OCI-LY1 (cell line): ENCODE measurements at regions not wholly inside any gene's neighbourhood (a gene's known extent, or its start where the extent isn't known, plus 50 kb on each side); places are given as distances from the start of the nearest gene placed in this dataset.

Experiments
- EZH2 ChIP-seq: fragments of 200-600 bp; sonication (generic), shearing (Covaris generic); IDR thresholded peaks from 2 replicates; pipeline ENCODE4 v1.8.0; 2017; ENCODE audit warnings: borderline replicate concordance, mixed run types, mild to moderate bottlenecking, antibody characterized with exemption, low read length, moderate library complexity, mixed read lengths
- TF ChIP-seq, protein P1 (sequence below): fragments of 200-600 bp; sonication (generic), shearing (Covaris generic); IDR thresholded peaks from 2 replicates; pipeline ENCODE4 v1.5.1; 2017; ENCODE audit warnings: mild to moderate bottlenecking, antibody characterized with exemption, low read length, moderate library complexity, mixed read lengths

DNA sequence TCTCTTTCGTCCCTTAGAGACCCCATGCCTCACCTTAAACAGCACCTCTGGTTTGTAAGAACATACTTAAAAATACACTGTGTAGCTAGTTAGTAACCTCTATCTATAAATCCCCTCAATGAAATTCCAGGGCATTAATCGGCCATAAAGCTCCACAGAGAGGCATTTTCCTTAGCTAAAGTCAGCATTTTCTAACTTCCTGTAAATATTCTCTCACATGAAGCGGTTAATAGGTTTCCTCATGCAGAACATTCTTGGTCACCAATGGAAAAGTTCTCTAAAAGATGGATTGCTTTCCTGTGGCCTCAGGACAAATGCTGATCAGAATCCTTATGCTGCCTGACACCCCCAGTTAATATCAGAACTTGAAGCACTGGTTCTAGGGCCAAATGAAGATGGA, 248.6 kb upstream of the BOD1L1 start:
- TF ChIP-seq, protein P1, sequence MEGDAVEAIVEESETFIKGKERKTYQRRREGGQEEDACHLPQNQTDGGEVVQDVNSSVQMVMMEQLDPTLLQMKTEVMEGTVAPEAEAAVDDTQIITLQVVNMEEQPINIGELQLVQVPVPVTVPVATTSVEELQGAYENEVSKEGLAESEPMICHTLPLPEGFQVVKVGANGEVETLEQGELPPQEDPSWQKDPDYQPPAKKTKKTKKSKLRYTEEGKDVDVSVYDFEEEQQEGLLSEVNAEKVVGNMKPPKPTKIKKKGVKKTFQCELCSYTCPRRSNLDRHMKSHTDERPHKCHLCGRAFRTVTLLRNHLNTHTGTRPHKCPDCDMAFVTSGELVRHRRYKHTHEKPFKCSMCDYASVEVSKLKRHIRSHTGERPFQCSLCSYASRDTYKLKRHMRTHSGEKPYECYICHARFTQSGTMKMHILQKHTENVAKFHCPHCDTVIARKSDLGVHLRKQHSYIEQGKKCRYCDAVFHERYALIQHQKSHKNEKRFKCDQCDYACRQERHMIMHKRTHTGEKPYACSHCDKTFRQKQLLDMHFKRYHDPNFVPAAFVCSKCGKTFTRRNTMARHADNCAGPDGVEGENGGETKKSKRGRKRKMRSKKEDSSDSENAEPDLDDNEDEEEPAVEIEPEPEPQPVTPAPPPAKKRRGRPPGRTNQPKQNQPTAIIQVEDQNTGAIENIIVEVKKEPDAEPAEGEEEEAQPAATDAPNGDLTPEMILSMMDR, result no peak
- TF ChIP-seq EZH2, result no peak
